NOMO-1 (cell line): ENCODE measurements at regions not wholly inside any gene's neighbourhood (a gene's known extent, or its start where the extent isn't known, plus 50 kb on each side); places are given as distances from the start of the nearest gene placed in this dataset.
"Not testable (repeated sequence)": the region's sequence is repeated elsewhere in the genome, so short reads cannot be mapped to it uniquely, and the experiment has no call there.

ENCODE experiments used
- DNase-seq, 2 experiments: peaks; one replicate each; lab custom pipeline; 2025; ENCODE audit not compliant: unreplicated experiment in 2 of 2; lab: John Stamatoyannopoulos, UW

- DNase-seq: not testable (repeated sequence)
These were observed 170.5 kb upstream of the ZNF337 start for GRCh38 chr20:25867015-25867775.

- DNase-seq: peak; percentile 2 to 17
These were observed 169.3 kb upstream of the ZNF337 start for GRCh38 chr20:25865715-25866656.

- not testable (repeated sequence) for DNase-seq
These were observed 168.5 kb upstream of the ZNF337 start for GRCh38 chr20:25864963-25865714.

- DNase-seq: no peak
These were observed 167.8 kb upstream of the ZNF337 start for GRCh38 chr20:25864326-25864962.

- DNase-seq: no peak
These were observed 167.1 kb upstream of the ZNF337 start for GRCh38 chr20:25863536-25864325.

GRCh38 chr20:25862967-25863530 is 166.4 kb upstream of the ZNF337 start:
- peak; percentile 68 to 84 for DNase-seq

GRCh38 chr20:25860531-25861150 is 164.0 kb upstream of the ZNF337 start:
- no peak for DNase-seq

GRCh38 chr20:25859649-25860530 is 163.2 kb upstream of the ZNF337 start:
- DNase-seq: no peak

- no peak for DNase-seq
These were observed 162.1 kb upstream of the ZNF337 start for GRCh38 chr20:25858495-25859425.

GRCh38 chr20:25857091-25857788 is 160.6 kb upstream of the ZNF337 start:
- not testable (repeated sequence) for DNase-seq

GRCh38 chr20:25856256-25856884 is 159.7 kb upstream of the ZNF337 start:
- DNase-seq: no peak

- not testable (repeated sequence) for DNase-seq
These were observed 159.0 kb upstream of the ZNF337 start for GRCh38 chr20:25855451-25856156.

GRCh38 chr20:25854666-25855065 is 158.0 kb upstream of the ZNF337 start:
- DNase-seq: not testable (repeated sequence)

- peak; percentile 30 to 33 for DNase-seq
These were observed 157.2 kb upstream of the ZNF337 start for GRCh38 chr20:25853718-25854388.
